HG02798 (cell line): ENCODE measurements at regions not wholly inside any gene's neighbourhood (a gene's known extent, or its start where the extent isn't known, plus 50 kb on each side); places are given as distances from the start of the nearest gene placed in this dataset.
"Not testable (repeated sequence)": the region's sequence is repeated elsewhere in the genome, so short reads cannot be mapped to it uniquely, and the experiment has no call there.

Experiments used
- ATAC-seq: cut with Tn5 transposase; IDR thresholded peaks from one replicate; pipeline ENCODE4 v1.9.1; 2021; ENCODE audit warnings: mild to moderate bottlenecking; ENCODE audit not compliant: unreplicated experiment, poor library complexity

GRCh38 chr6:802701-803100, 109.8 kb upstream of the EXOC2 start:
- no peak for ATAC-seq

DNA sequence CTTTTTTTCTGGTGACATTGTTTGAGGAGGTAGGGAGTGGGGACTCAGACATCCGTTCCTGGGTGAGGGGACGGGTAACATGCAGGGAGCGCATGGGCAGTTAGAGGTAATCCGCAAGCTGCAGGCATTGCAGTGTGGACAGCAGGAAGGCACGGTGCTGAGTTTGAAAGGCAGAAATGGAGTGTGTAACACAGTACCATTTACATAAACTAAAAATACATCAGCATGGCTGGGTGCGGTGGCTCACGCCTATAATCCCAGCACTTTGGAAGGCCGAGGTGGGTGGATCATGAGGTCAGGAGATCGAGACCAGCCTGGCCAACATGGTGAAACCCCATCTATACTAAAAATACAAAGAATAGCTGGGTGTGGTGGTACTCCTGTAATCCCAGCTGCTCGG, 109.3 kb upstream of the EXOC2 start:
- not testable (repeated sequence) for ATAC-seq

GRCh38 chr6:799769-800168, 106.8 kb upstream of the EXOC2 start:
- ATAC-seq: no peak

DNA sequence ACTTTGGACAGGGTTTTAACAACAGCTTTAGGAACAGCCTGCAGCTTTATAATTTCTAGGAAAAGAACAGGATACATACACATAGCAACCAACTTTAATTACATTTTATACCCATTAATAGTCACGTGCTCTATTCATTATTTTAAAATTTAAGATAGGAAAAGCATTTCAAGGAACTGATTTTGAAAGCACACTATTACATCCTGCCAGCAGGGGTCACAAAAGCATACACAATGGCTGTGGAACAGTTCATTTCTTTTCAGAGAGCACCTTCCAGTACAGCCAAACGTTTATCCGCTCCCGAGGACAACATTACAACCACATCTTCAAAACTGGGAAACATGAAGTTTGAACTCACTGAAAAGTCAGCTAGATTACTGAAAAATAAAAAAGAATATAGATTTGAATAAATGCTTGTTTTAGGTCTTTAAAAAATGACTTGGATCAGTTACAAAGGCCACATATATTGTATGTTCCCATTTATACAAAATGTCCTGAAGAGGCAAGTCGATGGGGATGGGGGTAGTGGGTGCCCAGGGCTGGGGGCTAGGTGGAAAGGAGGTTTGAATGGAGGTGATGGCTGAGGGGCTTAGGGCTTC, 104.6 kb upstream of the EXOC2 start:
- ATAC-seq: no peak

DNA sequence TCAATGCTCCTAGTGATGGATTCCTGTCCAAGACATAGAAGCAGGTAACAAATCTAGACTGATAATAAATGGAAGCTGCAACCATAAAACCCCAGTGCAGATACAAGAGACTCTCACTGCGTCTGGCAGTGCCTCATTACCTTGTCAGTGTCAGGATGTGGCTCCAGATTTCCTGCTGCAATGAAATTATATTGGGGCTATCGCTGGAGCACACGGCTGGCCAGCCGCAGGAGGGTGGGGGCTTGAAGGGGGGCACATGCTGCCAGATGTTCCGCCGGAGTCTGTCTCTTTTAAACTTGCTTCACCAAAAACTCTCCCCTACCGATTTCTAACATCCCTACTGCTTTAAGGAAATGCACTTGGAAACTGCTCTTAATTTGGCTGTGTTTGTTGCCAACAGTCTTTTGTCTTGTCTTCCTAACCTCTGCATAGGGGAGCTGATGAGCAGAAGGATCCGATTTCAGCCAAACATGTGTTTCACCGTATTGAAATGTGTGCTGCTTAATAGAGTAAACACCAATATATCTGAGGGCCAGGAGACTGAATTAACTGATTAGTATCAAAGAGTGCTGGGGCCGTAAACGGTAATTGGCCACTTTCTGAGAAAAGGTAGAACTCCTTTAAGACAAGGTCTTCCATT, 102.2 kb upstream of the EXOC2 start:
- no peak for ATAC-seq

GRCh38 chr6:793261-793660, 100.3 kb upstream of the EXOC2 start:
- no peak for ATAC-seq

- ATAC-seq: no peak
These were observed 99.7 kb upstream of the EXOC2 start for GRCh38 chr6:792662-793061.

DNA sequence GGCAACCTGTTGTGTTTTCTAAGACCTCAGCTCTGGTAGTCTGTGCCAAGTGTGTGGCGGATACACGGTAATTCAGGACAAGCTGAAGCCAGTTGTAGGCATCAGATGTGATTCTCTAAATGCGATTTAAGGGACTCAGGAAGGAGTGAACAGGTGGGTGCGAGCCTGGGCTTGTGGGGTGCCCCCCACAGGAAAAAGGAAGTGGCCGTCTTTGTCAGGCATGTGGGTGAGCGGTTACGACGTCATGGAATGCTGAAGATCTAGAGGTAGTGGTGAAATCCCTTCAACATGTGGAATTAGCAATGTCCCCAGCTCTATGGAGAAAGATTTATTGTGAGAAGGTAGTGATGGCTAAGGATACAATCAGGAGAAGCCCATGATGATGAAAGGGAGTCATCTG, 95.1 kb upstream of the EXOC2 start:
- no peak for ATAC-seq

DNA sequence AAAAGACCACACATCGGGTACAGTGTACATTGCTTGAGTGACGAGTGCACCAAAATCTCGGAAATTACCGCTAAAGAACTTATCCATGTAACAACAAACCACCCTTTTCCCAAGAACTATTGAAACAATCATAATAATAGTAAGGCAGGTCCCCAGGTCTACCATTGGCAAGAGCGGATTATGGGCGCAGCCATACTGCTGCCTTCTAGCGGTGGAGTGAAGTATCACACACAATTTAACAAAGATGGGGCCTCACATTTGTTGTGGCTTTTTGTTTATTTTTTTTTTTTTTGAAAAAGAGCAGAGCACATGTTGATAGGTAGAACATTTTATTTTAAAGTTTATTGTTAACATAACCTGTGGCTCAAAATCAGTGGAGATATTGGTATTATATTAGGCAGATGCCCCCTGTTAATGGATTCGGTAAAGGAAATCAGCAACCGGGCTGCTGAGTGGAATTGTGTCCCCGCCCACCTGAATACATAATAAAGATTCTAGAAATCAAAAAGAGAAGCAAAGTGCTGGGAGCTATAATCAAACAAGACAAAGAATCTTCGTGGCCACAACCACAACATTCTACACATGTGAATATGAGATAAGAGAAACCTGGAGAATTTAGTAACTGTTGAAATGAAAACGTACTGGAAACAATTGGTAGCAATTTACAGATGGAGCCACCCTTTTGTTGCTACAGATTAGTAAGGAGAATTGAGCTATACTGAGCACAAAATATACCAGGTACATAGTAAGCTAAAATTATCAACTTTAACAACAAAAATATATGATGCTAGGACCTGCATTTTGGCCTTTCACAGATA, 94.2 kb upstream of the EXOC2 start:
- no peak for ATAC-seq

DNA sequence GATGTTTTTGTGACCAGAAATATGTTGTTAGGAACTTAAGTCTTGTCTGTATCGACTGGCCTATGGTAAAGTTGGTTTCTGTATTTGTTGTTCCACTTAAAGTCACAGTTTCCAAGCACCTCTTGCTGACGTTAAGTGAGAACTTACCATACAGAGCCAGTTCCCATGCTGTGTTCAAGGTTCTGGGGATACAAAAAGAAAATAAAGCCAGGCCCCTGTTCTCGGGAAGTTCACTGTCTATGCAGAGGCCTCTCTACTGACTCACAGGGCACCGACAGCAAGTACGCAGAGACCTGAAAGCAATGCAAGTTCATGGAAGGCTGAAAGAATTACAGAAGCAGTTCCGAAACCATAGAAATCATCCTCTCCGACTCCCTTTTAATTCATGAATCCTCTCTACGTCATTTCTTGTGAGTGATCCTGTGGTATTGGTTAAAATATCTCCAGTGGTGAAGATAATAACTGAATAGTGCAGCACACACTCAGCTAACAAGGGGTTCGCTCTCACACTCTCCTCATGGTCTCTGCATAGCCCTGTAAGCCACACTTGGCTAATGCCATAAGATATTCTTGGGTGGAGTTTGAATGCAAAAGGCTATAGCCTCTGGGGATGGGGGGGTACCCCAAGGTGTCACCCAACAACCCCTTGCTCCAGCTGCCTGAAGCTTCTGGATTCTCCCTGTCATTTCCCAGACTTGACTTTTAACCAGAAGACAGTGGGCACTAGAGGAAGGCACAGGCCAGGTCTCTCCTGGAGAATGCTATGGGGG, 91.2 kb upstream of the EXOC2 start:
- no peak for ATAC-seq

DNA sequence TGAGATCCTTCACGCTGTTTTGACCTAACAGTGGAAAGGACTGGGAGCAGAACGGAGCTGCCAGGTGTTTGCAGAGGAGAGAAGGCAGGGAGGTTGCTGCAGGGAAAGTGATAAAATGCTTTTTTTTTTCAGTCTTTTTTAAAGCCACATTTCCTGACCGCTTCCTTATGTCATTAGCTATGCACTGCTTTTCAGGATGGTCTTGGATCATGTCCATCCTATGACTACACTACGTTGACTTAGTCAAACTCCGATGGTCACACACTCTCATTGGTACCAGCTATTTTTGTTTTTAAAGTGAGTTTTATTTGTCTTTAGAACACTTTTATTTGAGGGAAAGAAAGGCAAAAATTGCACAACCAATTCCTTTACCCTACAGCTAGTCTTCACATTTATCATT, 89.2 kb upstream of the EXOC2 start:
- ATAC-seq: no peak

- no peak for ATAC-seq
These were observed 88.5 kb upstream of the EXOC2 start for GRCh38 chr6:781350-781961.

GRCh38 chr6:780706-781105, 87.8 kb upstream of the EXOC2 start:
- ATAC-seq: no peak

GRCh38 chr6:776951-777350, 84.0 kb upstream of the EXOC2 start:
- ATAC-seq: no peak

DNA sequence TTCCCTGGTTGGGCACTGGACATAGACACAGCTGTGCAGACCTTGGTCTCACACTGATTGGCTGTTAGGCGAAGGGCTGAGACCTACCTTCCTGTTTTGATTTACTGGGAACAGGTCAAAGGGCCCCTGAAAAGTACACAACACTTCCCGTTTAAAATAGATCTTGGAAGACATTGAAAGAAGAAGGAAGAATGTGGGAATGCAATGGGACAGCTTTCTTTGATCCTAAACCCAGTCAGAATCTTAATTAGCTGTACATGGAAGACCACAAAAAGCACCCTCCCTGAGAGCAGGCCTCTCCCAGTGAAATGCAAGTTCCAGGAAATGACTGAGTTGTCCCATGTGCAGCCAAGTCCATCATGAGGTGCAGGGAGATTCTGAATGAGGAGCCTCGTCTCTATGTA, 83.6 kb upstream of the EXOC2 start:
- no peak for ATAC-seq

DNA sequence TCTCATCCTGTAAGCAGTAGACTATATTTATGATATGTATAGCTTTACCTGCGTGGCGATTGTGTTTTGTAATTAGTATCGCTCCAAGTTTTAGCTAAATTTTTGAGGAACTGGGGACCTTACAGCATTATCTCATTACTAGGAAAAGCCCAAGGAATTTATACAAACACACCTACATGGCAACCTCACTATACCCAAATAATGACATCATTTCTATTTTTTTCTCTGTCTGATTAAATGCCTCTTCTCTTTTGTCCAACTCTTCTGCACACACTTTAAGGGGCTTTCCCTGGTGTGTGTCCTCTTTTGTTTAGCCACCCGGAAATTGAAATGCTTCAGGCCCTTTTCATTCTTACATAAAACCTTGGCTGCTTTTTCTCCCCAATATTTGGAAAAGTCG, 82.9 kb upstream of the EXOC2 start:
- no peak for ATAC-seq

- not testable (repeated sequence) for ATAC-seq
These were observed 78.7 kb upstream of the EXOC2 start for GRCh38 chr6:771683-772082.

DNA sequence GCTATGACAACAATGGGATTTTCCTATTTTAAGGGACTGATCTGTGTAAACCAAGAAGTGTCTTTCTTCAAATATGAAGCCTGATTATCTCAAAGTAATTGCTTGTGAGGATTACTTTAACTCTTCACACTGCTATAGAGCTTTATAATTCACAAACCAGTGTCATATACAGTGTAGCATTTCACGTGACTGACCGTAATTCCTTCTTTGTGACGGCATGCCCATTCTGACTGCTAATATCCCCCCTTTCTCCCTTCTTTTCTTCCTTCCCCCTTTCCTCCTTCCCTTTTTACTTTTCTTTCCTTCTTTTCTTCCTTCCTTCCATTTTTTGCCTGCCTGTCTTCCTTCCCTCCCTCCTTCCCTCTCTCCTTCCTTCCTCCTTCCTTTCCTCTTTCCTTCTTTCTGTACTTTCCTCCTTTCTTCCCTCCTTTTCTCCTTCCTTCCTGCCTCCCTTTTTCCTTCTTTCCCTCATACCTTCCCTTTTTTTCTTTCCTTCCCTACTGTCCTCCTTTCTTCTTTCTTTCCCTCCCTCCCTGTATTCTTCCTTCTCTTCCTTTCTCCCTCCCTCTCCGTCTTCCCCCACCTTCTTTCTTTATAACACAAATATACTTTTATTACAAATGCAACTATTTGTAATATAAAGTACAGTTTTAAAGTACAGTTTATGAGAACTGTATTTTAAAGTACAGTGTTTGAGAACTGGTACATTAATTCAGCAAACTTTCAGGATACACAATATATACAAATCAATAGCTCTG, 75.0 kb upstream of the EXOC2 start:
- no peak for ATAC-seq

DNA sequence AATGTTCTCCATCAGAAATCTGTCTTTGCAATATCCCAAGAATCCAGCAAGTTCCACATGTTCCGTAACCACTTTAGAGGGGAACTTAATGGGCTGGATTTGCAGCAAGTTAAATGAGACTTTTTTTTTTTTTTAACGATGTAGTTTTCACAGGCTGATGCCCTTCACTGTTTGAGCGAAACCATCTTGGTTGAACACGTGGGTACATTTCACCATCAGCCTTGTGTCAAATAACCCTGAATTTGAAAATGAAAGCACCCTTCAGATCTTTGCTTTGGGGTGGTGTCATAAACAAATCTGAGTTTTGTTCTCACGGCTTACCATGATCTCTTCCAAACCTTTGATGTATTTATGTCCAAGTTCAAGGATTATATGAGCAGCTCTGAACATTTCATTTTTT, 73.7 kb upstream of the EXOC2 start:
- ATAC-seq: no peak

GRCh38 chr6:761997-762396, 69.1 kb upstream of the EXOC2 start:
- ATAC-seq: no peak
